GM21381 (cell line): ENCODE measurements at regions not wholly inside any gene's neighbourhood (a gene's known extent, or its start where the extent isn't known, plus 50 kb on each side); places are given as distances from the start of the nearest gene placed in this dataset.

ENCODE experiments used
- ATAC-seq: cut with Tn5 transposase; IDR thresholded peaks from one replicate; pipeline ENCODE4 v1.9.1; 2021; ENCODE audit warnings: mild to moderate bottlenecking, moderate library complexity; ENCODE audit not compliant: unreplicated experiment

DNA sequence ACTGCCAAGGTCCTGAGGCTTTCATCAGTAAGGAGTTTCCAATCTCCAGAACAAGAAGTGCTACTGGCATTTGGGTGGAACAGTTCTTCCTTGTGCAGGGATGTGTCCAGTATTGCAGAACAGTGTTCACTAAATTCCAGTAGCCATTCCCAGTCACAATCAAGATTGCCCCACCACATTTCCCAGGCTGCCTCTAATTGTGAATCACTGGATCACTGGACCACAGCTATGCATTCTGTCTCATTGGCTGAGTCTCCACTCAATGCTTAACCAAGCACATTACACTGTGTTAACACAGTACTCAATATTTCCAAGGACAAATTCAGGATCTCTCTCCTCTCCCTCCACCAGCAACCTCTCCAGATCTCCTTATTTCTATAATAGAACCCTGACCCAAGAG is 160.2 kb upstream of the CCDC150 start:
- no peak for ATAC-seq

- no peak for ATAC-seq
Measured at GRCh38 chr2:196480653-196481323, 158.7 kb upstream of the CCDC150 start.

DNA sequence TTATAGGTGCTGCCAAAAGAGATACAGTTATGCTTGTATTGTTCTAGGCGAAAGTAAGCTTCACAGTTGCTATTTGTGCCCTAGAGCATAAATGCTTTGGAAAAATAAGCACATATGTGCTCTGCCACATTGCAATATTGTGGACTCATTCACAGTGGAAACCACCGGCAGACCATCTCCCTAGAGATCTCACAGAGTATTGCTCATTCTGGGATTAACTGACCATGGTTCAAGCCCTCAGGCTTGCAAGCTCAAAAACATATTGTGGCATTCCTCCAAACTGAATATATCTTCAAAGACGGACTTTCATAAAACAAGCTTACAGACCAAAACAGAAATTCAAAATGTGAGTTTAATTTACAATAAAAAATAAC is 158.2 kb upstream of the CCDC150 start:
- no peak for ATAC-seq

DNA sequence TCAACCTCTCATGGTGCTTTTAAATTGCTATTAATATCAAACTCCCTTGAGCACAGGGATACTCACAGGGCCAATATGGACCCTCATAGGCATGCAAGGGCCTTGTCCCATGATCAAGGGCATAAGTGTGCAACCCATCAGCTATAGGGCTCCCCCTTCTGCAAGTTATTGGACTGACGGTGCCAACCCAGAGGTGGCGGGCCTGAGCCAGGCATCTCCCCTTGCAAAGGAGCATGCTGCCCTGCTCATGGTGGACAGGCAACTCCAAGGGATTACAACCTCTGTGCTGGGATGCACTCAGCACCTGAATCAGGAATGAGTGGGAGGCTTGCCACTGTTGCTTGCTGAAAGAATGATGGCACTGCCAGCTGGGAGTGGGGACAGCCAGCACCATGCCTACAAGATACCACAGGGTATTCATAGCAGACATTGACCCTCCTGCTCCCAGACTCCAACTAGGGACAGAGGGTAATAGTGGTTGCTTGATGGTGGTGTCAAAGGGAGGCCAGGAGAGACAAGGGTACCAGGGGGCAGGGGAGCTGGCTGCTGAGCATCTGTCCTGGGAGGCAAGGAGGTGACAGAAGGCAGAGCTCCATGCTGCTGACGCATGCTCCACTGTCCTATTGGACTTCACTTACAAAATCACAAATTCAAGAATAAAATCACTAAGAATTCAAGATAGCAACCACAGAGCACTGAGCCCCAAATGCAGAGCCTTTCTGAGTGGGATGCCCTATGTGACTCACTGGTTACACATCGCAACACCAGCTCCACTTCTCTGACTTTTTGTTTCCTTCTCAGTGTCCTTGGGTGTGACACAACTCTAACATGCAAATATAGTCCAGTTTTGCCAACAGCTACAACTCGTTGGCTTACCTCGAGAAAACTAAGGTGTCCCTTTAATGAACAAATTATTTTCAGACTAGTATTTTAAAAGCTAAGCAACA is 157.1 kb upstream of the CCDC150 start:
- no peak for ATAC-seq

GRCh38 chr2:196486146-196486545 is 153.4 kb upstream of the CCDC150 start:
- no peak for ATAC-seq

DNA sequence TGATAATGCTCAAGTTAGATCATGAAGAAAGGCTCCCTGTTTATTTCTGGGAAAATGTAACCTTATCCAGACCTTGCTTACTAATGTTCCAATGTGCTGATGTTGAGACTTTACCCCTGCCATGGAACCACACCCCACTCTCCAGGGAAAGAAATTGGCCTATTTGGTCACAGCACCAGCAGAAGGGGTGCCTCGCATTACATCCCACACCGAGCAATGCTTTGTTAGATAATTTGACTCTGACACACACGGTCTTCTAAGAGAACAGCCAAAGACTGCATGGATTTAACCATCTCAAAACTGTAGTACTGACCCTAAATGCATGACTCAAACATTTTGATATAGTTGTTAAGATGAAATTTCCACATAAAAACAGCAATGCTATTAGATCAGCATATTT is 152.1 kb upstream of the CCDC150 start:
- no peak for ATAC-seq

GRCh38 chr2:196489371-196489770 is 150.1 kb upstream of the CCDC150 start:
- ATAC-seq, result no peak

DNA sequence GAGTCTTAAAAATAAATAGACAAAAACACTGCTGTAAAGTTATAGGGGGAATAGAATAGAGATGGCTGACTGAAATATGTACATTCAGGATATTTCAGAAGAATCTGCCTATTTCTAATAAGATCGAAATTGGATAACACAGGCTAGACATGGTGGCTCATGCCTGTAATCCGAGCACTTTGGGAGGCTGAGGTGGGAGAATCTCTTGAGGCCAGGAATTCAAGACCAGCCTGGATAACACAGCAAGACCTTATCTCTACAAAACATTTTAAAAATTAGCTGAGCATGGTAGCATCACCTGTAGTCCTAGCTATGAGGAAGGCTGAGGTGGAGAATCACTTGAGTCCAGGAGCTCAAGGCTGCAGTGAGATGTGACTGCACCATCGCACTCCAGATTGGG is 146.6 kb upstream of the CCDC150 start:
- no peak for ATAC-seq

- ATAC-seq, result no peak
Measured at GRCh38 chr2:196498962-196499361, 140.6 kb upstream of the CCDC150 start.

DNA sequence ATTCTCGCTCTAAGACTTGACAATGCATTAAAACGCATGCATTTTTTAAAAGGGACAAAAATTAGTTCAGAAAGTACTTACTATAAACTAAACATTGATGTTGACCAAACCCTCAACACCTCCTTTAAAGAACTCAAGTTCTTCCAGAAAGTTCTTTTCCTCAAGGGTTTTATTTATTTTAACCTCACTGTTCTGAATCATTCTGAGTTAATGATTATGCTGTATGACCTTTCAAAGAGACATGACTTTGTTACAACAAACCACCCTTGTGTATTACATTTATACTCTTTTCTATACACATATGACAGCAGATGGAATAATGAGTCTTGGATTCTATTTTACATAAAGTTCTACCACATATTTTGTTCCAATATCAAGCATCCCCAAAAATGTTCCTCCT is 139.8 kb upstream of the CCDC150 start:
- no peak for ATAC-seq

GRCh38 chr2:196500686-196501431 is 138.7 kb upstream of the CCDC150 start:
- no peak for ATAC-seq

DNA sequence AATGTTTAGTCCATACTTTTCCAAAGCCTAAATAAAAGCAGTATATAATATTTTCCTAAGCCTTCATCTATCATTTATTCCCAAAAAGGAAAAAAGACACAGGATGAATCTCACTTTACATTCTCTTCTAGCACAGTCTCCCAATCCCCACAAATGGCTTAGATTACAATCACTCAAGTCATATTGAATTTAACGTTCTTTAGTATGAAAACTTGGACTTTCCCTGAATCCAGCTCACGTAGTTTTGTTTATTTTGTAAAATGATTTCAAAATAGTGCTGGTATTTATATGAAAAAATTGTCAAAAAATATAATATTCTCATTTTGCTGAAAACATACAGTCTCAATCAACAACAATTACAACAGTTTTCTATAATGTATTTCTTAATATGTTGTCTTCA is 137.7 kb upstream of the CCDC150 start:
- no peak for ATAC-seq

DNA sequence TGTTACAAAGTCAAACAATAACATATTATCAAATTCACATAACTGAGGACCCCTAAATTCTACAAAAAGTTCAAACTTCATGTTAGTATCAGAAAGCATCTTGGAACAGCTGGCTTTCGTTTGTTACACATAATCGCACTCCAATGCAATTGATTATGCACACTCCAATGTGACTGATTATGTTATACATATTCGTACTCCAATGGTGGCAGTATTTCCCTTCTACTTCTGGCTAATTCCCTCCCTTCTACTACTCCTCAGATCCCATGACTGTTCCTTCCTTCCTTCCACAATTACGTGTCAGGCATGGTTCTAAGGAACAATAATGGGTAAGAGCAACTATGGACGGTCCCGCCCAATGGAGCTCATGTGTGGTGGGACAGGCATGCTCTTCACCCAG is 137.1 kb upstream of the CCDC150 start:
- no peak for ATAC-seq

DNA sequence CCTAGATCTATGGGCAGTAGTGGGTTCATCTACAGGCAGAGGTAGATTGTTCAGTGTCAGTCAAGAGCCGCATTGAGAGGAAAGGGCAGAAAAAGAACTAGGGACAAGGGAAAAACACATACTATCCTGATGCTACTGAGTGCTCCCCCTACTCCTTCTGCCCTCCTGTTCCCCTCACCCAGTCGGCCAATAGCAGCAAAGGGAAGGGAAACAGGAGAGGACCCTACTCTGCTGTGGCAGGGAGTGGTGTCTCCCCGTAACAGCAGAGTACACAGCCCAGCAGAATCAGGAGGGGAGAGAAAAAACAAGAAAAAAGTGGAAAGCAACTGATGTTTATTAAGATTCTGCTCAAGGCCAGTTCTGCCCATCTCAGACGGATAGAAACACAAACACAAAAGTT is 136.1 kb upstream of the CCDC150 start:
- no peak for ATAC-seq

DNA sequence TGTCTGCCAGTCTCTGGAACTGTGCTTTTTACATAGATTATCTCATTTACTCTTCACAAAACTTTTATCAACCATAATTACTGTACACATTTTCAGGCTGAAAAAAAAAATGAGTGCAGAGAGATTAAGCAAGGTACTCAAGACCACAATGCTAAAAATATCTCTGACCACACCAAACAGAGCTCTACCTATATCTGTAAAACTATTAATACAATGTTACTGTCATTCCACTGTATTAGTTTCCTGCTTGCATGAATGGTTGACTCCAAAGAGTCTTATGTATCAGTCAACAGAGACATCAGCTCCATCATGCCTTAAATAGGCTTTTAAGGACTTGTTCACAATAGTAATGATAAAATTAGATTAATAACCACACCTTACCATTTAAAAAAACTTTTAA is 134.7 kb upstream of the CCDC150 start:
- no peak for ATAC-seq

- no peak for ATAC-seq
Measured at GRCh38 chr2:196510246-196510645, 129.3 kb upstream of the CCDC150 start.

- ATAC-seq, result no peak
Measured at GRCh38 chr2:196511258-196512168, 128.0 kb upstream of the CCDC150 start.

GRCh38 chr2:196513796-196514526 is 125.6 kb upstream of the CCDC150 start:
- no peak for ATAC-seq

- no peak for ATAC-seq
Measured at GRCh38 chr2:196514641-196515040, 124.9 kb upstream of the CCDC150 start.

DNA sequence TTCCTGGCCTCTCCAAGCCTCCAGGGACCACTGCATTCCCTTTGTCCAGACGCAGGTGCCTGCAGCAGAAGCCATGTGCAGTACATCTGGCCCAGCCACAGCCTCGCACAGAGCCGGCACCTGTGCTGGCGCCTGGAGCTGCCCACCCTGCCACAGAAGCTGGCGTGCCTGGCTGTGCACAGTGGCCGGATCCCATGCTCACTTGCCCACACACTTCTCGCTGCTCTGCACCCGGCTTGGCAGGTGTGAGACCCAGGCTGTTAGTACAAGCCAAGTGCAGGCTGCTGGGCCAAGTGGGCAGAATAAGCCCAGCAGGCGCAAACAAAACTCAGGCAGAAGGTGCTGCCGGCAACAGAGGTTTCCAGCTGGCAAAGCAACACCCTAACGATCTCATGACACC is 124.5 kb upstream of the CCDC150 start:
- no peak for ATAC-seq
